C4-2B (cell line): ENCODE measurements at regions not wholly inside any gene's neighbourhood (a gene's known extent, or its start where the extent isn't known, plus 50 kb on each side); places are given as distances from the start of the nearest gene placed in this dataset.

Experiments
- CTCF ChIP-seq: fragments of 450-650 bp; conservative IDR thresholded peaks from 2 replicates; pipeline ENCODE4 v1.5.1; 2017; ENCODE audit warnings: mild to moderate bottlenecking
- ZFX ChIP-seq: fragments of 450-650 bp; IDR thresholded peaks from 2 replicates; pipeline ENCODE4 v1.6.1; 2017

- no peak for TF ChIP-seq CTCF
- no peak for TF ChIP-seq ZFX
Observed at GRCh38 chr4:53943345-53944085, 120.9 kb downstream of the CHIC2 start.
